Esophagus muscularis mucosa (tissue), 4 donors: ENCODE measurements at regions not wholly inside any gene's neighbourhood (a gene's known extent, or its start where the extent isn't known, plus 50 kb on each side); places are given as distances from the start of the nearest gene placed in this dataset.
A peak's percentile ranks its signal among the peaks of the same experiment; 100 is the strongest.

Experiments used
- DNase-seq: peaks from one replicate; pipeline ENCODE4 v3.0.0-alpha.2; 2017; ENCODE audit errors: extremely low spot score
- H3K27ac ChIP-seq, 4 donors: fragments of 200-600 bp; sonication (generic); replicated peaks in 1 of 4; 1 replicate in 3 of 4; 2 replicates in 1 of 4; pipeline ENCODE4 v1.5.1; 2016 to 2019; ENCODE audit warnings: mild to moderate bottlenecking in 1 of 4
- H3K27me3 ChIP-seq, 4 donors: fragments of 200-600 bp; sonication (generic); one replicate each; pipeline versions ENCODE4 v1.5.1 to v1.6.0; 2016 to 2019
- H3K36me3 ChIP-seq, 4 donors: fragments of 200-600 bp; sonication (generic); one replicate each; pipeline ENCODE4 v1.5.1; 2016 to 2019
- H3K4me1 ChIP-seq, 4 donors: fragments of 200-600 bp; sonication (generic); one replicate each; pipeline ENCODE4 v1.5.1; 2016 to 2019
- H3K4me3 ChIP-seq, 4 donors: fragments of 200-600 bp; sonication (generic); 1 replicate in 2 of 4; 2 replicates in 2 of 4; pipeline ENCODE4 v1.5.1; 2016 to 2019; ENCODE audit warnings: mild to moderate bottlenecking in 4 of 4, moderate library complexity in 1 of 4
- H3K9me3 ChIP-seq, 4 donors: fragments of 200-600 bp; sonication (generic); 1 replicate in 3 of 4; 2 replicates in 1 of 4; pipeline ENCODE4 v1.5.1; 2016 to 2019
- EP300 ChIP-seq: sonication (generic); formaldehyde crosslinking; IDR thresholded peaks from one replicate; pipeline ENCODE4 v1.6.1; 2017; ENCODE audit warnings: antibody characterized with exemption
- POLR2A ChIP-seq: fragments of 450-650 bp; IDR thresholded peaks from one replicate; pipeline ENCODE4 v1.6.1; 2017; ENCODE audit warnings: antibody characterized with exemption, moderate library complexity, mild to moderate bottlenecking, low read depth
- POLR2AphosphoS5 ChIP-seq, 2 donors: sonication (generic); formaldehyde crosslinking; IDR thresholded peaks; one replicate each; pipeline ENCODE4 v1.6.1; 2017; ENCODE audit warnings: antibody characterized with exemption in 2 of 2
- WGBS: methylation state at CpG from one replicate; pipeline ENCODE4 v1.1.5; 2018; 5-methylcytosine and 5-hydroxymethylcytosine counted together
- intact Hi-C: fragments of 100-400 bp; cut with DNase I; formaldehyde crosslinking; loops from one replicate; pipeline ENCODE4 v1.15.1; 2023
- TF ChIP-seq, protein P1 (sequence below), 3 experiments: fragments of 200-600 bp in 2 of 3; fragments of 450-650 bp in 1 of 3; sonication (generic) in 2 of 3; IDR thresholded peaks; one replicate each; pipeline ENCODE4 v1.5.1; 2017 to 2019; ENCODE audit warnings: antibody characterized with exemption in 3 of 3, mild to moderate bottlenecking in 2 of 3, moderate library complexity in 1 of 3

DNA sequence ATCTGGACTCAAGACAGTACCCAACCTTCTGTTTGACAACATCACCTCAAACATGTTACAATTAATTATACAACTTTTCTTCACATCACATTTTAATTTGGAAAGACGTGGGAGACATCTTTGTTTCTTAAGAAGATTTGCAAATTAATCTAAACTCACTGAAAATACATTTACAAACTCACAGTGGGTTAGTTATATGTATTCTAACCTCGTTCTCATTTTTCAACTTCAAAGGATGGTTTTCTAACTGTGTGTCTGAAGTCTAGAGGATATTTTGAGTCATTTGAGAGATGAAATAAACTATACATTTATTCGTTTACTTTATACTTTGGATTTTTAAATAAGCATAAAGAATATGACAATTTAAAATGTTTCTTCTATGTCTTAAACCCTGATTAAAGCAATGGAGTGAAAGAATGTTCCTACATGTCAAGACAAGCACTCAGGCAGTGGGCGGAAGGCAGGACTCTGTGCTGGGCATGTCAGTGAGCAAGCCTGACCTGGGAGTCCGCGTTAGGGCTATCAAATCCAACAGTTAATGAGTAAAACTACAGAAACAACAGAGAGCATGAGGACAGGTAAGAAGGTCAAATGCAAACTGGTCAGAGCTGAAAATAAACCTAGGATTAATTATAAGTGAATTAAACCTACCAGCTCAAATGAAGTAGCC is 76.5 kb upstream of the CTTNBP2NL start:
- intact Hi-C loops, result no loop called here

DNA sequence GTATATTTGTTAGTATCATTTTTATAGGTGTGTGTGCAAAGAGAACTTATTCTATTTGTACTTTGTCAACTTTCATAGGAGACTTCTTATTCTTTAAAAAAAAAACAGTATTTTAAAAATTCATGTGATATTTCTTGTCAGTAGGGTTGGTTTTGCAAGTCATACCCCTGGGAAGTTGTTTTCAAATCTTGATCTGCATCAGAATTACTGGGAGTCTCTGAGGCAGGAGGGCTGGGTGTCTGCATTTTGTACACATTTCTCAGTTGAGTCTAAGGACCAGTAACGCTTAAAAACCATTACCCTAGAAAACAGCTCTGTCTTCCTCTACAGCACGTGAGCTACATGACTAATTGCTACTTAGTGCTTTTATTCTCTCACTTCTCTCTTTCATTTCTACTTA is 76.0 kb upstream of the CTTNBP2NL start:
- WGBS, result 74% methylated on average over 2 of the region's 2 CpGs
- H3K27ac ChIP-seq, result no peak overlapping the region
- no peaks in the 10 kb centered on the region for H3K9me3 ChIP-seq
- H3K27me3 ChIP-seq, result no peaks in the 10 kb centered on the region
- no peak for DNase-seq
- no peak for TF ChIP-seq EP300
- H3K4me3 ChIP-seq, result no peak overlapping the region
- peaks cover 0 to 45% (median 44%) of the 10 kb centered on the region in 4 donors for H3K4me1 ChIP-seq
- intact Hi-C loops, result no loop called here
- no peaks in the 10 kb centered on the region for H3K36me3 ChIP-seq

More for the DNA sequence above, 76.5 kb upstream of the CTTNBP2NL start:
- 73% methylated on average over 6 of the region's 6 CpGs for WGBS
- no peaks in the 10 kb centered on the region for H3K36me3 ChIP-seq
- DNase-seq, result no peak
- H3K27me3 ChIP-seq, result no peaks in the 10 kb centered on the region
- H3K4me1 ChIP-seq, result peaks cover 0 to 46% (median 41%) of the 10 kb centered on the region in 4 donors
- peak overlapping the region in 3 of 4 donors; percentile 75 to 81 (median 81) for H3K27ac ChIP-seq
- no peaks in the 10 kb centered on the region for H3K9me3 ChIP-seq
- TF ChIP-seq POLR2A (no peak), EP300 (no peak), POLR2AphosphoS5 (IDR thresholded peaks at IDR 0.05) (no peak)
- TF ChIP-seq, protein P1, sequence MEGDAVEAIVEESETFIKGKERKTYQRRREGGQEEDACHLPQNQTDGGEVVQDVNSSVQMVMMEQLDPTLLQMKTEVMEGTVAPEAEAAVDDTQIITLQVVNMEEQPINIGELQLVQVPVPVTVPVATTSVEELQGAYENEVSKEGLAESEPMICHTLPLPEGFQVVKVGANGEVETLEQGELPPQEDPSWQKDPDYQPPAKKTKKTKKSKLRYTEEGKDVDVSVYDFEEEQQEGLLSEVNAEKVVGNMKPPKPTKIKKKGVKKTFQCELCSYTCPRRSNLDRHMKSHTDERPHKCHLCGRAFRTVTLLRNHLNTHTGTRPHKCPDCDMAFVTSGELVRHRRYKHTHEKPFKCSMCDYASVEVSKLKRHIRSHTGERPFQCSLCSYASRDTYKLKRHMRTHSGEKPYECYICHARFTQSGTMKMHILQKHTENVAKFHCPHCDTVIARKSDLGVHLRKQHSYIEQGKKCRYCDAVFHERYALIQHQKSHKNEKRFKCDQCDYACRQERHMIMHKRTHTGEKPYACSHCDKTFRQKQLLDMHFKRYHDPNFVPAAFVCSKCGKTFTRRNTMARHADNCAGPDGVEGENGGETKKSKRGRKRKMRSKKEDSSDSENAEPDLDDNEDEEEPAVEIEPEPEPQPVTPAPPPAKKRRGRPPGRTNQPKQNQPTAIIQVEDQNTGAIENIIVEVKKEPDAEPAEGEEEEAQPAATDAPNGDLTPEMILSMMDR (IDR thresholded peaks at IDR 0.05), result no peak
- no peak overlapping the region for H3K4me3 ChIP-seq

DNA sequence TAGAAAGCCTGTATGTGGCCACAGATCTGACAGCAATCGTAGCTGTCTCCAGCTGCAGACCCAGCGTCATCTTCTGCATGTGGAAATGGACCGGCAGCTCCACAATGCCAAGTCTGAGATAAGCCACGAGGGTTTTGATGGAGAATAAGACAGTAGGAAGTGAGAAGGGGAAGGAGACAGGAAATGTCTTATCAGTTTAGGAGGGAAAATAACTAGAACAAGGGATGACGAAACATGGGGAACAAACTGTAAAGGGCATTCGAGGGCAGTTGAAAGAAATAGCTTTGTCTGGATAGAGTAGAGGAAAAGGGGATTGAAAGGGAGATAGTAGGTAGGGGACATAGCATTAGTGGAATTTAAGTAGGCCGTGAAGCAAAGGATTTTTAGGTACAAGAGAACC is 74.0 kb upstream of the CTTNBP2NL start:
- intact Hi-C loops, result no loop called here
- 82% methylated on average over 7 of the region's 7 CpGs for WGBS
- Histone ChIP-seq H3K36me3 (no peaks in the 10 kb centered on the region), H3K4me3 (no peak overlapping the region), H3K9me3 (no peaks in the 10 kb centered on the region), H3K27me3 (no peaks in the 10 kb centered on the region), H3K27ac (no peak overlapping the region), H3K4me1 (peaks cover 0 to 46% (median 43%) of the 10 kb centered on the region in 4 donors)
- TF ChIP-seq EP300 (no peak), POLR2A (no peak), POLR2AphosphoS5 (IDR thresholded peaks at IDR 0.05) (no peak)
- TF ChIP-seq, protein P1 (IDR thresholded peaks at IDR 0.05), result no peak
- DNase-seq, result no peak

DNA sequence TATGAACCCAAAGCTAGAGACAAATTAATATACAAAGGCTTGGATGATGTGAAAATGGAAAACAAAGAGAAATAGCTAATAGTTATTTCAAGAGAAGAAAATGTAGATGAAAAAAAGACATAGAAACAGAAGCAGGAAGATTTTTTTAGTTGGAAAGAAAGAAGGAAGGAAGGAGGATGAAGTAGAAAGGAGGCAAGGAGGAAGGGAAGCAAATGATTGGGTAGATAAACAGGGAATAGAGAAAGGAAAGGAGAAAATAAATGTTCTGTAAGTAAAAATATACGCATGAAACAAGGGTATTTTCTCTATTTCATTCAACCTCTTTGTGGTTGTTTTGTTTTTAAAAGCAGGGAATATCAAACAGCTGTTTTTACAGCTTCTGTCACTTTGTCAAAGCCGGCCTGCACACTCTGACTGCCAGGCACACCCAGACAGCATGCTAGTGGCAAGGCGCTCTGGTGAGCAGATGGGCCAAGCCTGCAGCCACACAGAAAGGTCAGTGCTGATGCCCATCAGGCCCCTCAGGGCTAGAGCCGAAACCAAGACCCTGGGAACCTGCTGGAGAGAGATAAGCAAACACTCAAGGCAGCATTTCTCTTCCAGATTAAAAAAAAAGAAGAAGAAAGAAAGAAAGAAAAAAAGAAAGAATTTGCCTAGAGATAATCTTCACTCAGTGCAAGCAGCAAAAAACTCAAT is 72.9 kb upstream of the CTTNBP2NL start:
- WGBS, result 82% methylated on average over 4 of the region's 4 CpGs
- DNase-seq, result no peak
- H3K4me3 ChIP-seq, result no peak overlapping the region
- no peaks in the 10 kb centered on the region for H3K36me3 ChIP-seq
- H3K27me3 ChIP-seq, result no peaks in the 10 kb centered on the region
- TF ChIP-seq POLR2AphosphoS5 (IDR thresholded peaks at IDR 0.05), result no peak
- TF ChIP-seq, protein P1 (IDR thresholded peaks at IDR 0.05), result no peak
- no peak for TF ChIP-seq POLR2A
- no peak for TF ChIP-seq EP300
- H3K27ac ChIP-seq, result no peak overlapping the region
- H3K4me1 ChIP-seq, result peaks cover 0 to 35% (median 32%) of the 10 kb centered on the region in 4 donors
- H3K9me3 ChIP-seq, result no peaks in the 10 kb centered on the region
- intact Hi-C loops, result no loop called here

DNA sequence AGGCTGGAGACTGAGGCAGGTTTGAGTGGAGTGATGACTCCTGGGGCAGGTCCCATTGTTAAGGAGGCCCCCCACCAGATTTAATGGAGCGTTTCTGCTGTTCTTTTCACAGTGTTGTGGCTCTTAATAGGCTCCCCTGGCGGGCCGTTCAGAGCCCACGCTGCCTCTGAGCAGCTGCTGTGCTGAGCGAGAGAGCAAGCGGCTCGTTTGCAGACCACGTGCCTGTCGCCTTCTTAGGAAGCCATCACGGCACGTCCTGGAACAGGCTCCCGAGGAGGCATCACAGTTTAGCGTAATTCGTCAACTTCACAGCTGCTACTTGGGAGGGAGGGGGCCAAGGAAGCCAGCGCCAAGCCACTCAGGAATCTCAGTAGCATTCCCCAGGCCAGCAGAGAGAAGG is 70.5 kb upstream of the CTTNBP2NL start:
- Histone ChIP-seq H3K4me3 (no peak overlapping the region), H3K4me1 (peaks cover 0 to 18% (median 12%) of the 10 kb centered on the region in 4 donors), H3K36me3 (no peaks in the 10 kb centered on the region), H3K27ac (no peak overlapping the region), H3K27me3 (peaks cover 0 to 12% (median 0%) of the 10 kb centered on the region in 4 donors), H3K9me3 (no peaks in the 10 kb centered on the region)
- intact Hi-C loops, result no loop called here
- TF ChIP-seq POLR2AphosphoS5 (IDR thresholded peaks at IDR 0.05) (peak in 1 of 2 donors; percentile 47), POLR2A (no peak), EP300 (no peak)
- TF ChIP-seq, protein P1 (IDR thresholded peaks at IDR 0.05), result no peak
- DNase-seq, result no peak
- WGBS, result 27% methylated on average over 12 of the region's 15 CpGs
